GM19372 (cell line): ENCODE measurements at regions not wholly inside any gene's neighbourhood (a gene's known extent, or its start where the extent isn't known, plus 50 kb on each side); places are given as distances from the start of the nearest gene placed in this dataset.

Experiments
- ATAC-seq: cut with Tn5 transposase; IDR thresholded peaks from one replicate; pipeline ENCODE4 v1.9.1; 2021; ENCODE audit warnings: mild to moderate bottlenecking, low read depth, moderate library complexity; ENCODE audit not compliant: unreplicated experiment

DNA sequence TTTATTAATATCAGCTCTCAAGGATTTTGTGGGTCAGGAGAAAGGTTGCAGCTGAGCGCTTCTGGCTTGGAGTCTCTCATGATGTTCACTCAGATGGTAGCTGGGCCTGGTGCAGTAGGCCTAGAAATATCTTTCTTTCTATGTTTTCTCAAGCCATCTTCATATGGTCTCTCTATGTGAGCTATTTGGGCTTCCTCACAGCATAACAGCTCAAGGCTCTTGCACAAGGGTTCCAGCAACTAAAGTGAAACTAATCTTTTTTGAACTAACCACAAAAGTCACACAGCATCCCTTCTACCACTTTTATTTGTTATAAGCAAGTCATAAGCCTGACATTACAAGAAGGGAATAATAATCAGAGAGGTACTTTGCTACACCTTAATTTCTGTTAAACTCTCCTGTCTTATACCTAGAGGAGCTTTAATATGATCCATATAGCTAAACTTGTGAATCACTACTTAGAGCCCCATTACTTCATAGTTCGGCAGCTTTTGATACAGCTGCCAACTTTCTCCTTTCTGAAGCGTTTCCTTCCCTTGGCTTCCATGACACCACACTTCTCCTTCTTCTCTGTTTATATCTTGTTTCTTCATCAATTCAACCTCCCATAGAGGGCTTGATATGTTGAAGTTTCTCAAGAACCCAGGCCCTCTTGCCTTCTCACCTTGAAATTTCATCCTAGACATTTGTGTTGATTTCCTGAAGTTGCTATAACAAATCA is 720.2 kb downstream of the LTN1 start:
- ATAC-seq: no peak

DNA sequence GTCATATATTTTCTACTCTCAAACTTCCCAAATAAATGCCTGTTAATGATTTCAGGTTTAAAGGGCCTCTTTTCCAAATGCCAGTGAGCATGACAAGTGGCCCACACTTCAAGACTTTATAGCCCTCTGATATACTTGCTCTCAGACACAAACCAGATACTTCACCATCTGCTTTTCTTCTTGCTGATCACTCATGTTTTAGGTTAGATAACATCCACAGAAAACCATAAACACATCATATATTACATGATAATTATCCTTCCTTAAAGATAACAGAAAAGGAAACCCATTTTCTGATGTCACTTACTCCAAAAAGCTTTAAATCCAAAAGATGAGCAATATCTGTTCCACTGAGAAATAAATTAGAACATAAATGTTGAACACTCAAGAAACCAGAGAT is 723.5 kb downstream of the LTN1 start:
- no peak for ATAC-seq

DNA sequence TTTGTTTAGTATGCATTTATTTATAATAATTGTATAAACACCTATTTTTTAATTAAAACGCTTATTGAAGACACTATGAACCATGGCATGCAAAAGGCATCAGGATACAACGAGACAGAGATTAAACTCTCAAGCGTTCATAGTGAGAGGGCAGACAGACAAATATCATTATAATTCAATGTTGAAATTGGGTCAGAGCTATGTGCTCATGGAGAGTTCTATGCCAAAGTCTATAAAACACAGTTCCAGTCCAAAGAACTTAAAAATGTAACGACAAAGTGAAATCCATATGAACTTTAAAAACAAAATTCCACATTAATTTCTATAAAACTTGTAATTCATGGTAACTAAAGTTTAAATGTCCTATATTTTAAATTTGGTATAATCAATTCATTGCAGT is 724.0 kb downstream of the LTN1 start:
- ATAC-seq: no peak

DNA sequence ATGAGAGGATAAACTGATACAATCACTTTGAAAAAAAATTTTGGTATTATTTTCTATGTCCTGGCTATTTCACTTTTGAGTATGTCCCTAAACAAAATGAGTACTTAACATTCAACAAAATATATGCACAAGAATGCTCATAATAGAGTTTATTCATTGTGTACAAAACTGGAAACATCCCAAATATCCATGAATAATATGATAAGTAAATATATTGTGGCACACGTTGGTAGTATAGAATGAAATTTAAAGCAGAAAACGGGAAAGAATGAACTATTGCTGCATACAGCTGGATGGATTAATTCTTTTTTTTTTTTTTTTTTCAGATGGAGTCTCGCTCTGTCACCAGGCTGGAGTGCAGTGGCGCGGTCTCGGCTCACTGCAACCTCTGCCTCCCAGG is 725.2 kb downstream of the LTN1 start:
- no peak for ATAC-seq

DNA sequence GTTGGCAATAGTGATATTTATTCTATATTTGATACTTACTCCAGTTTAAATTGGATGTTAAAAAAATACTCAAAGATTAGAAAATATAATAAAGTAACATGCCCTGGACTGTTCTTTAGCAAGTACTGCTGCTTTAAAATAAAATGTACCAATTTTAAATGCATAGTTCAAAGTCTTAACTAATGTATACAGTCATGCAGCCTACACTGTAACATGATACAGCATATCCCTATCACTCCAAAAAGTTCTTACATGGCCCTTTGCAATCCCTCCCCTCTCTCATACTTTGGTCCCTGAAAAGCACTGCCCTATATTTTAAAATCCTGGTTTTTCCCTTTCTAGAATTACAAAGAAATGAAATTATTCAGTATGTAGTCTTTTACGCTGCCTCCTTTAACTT is 726.6 kb downstream of the LTN1 start:
- ATAC-seq: no peak

DNA sequence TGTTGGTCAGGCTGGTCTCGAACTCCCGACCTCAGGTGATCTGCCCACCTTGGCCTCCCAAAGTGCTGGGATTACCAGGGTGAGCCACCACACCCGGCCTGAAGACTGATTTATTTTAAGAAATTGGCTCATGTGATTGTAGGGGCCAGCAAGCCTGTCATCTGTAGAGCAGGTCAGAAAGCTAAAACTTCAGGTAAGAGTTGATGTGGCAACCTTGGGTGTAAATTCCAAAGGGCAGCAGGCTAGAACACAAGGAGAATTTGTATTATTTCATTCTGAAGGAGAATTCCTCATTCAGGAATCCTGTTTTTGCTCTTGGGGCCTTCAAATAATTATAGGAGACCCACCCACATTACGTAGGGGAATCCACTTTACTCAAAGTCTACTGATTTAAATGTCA is 728.7 kb downstream of the LTN1 start:
- no peak for ATAC-seq

DNA sequence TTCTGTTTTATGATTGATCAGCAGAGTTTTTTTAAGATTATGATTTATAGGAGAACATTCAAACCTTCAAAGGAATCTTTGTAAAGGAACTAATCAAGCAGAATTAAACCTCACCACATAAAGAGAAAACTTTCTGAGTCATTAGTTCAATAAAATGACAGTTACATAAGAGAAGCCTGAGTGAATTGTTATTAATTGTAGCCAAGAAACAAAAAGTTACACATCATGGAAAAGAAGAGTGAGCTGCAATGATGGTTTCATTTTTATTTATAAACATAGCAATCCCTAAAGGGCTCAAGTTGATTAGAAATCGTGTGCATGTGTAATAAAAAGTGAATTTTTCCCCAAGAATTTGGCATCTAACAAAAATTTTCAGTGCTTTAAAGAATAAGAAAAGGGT is 731.4 kb downstream of the LTN1 start:
- ATAC-seq: no peak

DNA sequence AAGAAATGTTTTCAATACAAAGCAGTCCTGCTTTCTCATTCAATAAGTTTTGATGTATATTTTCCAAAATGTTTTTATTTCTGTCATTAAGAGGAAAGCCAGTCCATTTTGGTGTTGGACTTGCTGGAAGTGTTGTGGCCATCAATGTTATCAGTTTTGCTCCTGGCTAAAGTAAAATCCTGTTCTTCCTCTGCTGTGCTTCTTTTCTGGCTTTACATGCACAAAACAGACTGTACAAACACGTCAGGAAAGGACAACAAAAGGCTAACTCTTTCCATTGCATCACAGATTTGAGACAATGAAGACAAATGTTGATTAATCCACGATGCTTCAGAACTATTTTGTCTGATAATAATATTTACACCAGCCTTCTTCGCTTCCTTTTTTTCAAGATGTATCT is 735.4 kb downstream of the LTN1 start:
- no peak for ATAC-seq

DNA sequence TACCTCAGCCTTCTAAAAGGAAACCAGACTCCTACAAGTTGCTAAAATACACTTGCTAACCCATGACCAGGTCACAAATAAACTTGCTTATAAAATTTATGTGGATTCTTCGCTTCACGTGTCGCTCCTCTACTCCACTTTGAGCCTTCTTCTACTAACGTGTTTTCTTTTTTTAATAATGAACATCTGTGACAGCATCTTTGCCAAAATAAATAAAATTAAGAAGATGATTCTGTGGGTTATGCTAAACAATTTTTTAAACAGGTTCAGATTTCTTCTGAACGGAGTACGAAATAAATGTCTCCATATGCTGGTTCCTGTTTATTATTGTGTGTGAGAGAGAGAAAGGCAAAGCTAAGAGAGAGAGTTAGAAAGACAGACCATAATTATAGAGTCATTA is 735.8 kb downstream of the LTN1 start:
- no peak for ATAC-seq

DNA sequence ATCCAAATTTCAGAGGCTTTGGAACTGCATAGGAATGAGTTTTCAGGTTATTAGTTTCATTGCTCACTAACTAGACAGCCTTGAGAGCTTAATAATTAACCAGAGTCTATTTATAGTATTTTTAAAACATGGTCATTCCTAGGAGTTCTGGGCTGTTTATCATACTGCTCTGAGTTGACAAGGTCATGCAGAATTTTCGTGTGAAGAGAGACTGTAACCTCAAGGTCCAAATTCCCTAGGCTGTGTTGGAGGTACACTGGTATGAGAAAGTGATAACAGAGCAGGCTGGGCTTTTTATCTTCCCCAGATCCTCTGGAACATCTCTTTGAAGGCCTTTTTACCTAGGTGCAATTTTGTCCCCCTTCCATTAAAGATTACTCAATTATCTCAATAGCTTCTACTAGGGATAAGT is 736.3 kb downstream of the LTN1 start:
- no peak for ATAC-seq

DNA sequence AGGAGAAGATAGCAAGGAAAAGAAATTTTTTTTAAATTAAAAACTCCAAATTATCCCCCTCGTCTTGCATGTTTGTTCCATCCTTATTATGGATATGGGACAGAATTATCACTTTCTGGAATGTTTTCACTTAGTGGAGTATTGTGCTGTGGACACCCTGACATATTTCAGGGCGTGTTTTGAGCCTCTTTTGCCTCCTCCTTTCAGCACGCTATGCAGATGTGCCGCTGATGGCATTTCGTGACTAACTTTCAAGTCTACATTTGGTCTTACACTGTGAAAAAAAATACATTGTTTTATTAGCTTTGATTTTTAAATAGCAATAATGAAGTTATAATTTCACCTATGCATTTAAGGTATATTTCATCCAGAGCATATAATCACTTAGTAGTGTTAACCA is 738.7 kb downstream of the LTN1 start:
- no peak for ATAC-seq

DNA sequence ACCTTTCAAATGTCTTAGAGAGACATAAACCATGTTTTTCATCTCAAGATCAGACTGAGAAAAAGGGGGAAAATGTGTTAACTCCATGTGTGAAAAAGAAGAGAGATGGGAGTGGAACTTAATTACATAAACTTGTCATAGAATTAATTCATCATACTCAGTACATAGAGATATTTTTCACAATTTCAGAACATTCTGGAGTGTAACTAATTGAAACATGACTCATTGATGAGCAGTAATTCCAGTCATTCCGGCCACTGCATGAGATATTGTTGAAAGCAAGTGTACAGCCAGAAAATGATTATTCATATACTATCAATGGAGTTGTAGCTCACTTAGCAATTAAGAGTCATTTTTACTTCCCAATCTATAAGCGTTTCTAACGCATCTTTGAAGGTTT is 739.3 kb downstream of the LTN1 start:
- ATAC-seq: no peak

DNA sequence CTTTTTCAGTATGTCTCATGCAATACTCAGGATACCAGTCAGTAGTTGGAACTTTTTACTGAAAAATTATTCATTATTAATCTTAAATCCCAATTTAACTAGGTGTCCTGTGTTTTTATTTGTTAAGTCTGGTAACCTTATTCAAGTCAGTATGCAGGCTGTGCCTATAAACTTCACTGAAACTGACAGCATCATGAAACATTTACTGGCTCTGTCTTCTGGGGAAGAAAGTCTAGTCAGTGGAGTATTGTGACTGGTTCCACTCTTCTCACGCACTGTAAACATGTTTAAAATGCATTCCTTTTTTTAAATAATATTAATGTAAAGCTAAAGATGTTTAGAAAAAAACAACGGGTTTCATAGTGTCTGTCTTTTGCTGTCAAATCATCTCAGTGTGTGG is 739.7 kb downstream of the LTN1 start:
- no peak for ATAC-seq

DNA sequence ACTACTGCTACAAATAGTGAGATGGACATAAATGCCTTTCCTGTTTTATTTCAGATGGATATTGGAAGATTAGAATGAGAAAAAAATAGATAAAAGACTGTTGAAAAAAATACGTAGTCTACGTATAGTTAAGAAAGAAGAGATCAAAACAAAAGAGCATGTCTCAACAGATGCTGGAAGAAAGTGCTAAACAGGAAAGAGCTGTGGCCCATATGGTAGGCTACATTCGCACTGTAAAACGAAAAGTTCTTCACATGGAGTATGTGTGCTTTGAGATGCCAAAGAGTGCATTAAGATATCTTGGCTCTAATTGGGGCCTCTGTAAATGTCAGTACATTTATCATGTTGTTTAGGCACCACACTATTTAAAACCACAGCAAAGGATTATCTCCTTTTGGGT is 741.7 kb downstream of the LTN1 start:
- ATAC-seq: no peak

DNA sequence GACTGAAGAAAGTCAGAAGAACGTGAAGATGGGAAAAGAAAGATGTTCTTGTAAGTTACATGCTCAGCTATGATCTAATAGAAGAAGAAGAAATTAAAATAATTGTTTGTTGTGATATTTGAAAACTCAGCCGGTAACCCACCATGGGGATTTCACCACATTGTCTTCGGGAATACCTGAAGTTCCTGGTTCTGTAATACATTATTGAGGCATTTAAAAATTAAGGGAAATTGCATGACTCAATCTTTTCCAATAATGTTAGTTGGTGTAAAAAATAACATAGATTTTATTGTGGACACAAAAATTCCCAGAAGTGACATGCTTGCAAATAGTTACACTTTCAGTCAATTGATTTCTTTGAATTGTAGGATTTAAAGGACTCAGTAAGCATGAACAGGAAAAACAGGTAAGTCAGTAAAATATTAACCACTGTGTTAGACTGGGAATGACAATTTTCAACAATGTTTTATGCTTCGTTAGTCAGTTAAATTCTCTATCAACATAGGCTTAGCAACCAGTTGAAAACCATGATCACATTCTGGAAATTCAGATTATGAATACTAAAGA is 745.1 kb downstream of the LTN1 start:
- no peak for ATAC-seq

DNA sequence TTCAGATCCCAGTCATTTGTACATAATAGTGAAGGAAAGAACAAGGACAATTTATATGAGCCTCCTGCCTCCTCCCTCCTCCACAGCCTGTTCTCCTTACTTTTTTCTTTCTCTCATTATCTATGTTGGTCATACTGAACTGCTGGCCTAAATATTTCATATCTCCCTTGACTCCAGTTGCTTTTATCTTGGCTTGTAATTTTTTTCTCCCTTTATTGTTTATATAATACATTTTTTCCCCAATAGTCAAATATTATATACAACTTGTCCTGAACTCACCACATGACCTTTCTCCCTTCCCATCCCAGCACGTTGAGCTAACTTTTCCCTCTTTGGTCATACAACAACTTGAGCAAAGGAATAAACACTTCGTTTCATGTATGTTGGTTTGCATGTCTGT is 752.1 kb downstream of the LTN1 start:
- ATAC-seq: no peak

DNA sequence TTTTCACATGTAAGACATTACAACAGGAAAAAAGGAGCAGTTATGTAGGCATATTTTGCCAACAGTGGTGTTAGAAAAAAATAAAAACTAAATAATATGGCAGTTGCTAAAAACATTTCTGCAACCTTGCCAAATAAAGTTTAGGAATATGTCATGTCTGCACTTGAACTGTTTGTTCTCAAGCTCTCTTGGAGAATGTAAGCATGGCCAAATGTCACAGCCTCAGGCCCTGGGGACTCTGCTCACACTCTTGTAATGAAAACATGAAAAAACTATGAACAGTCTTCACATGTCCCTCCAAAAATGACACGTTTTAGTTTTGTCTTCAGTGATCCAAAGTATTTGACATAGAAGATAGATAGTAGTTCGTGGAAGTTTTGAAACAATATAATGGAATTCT is 753.3 kb downstream of the LTN1 start:
- ATAC-seq: no peak

DNA sequence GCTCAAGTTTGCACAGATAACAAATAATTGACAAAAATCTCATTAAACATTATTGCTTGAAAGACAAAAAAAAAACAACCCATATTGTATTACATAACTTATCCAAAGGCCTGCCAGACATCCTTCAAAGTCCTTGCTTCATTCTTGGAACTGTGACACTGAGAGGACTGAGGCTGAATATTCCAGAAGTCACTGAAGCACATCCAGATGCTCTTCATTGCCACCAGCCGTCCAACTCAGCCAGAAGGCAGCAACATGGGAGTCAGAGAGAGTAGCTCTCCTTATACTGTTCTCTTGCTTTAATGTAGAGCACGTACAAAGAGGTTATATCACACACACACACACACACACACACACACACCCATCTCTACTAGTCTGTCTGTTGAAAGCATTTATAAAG is 755.0 kb downstream of the LTN1 start:
- ATAC-seq: no peak

DNA sequence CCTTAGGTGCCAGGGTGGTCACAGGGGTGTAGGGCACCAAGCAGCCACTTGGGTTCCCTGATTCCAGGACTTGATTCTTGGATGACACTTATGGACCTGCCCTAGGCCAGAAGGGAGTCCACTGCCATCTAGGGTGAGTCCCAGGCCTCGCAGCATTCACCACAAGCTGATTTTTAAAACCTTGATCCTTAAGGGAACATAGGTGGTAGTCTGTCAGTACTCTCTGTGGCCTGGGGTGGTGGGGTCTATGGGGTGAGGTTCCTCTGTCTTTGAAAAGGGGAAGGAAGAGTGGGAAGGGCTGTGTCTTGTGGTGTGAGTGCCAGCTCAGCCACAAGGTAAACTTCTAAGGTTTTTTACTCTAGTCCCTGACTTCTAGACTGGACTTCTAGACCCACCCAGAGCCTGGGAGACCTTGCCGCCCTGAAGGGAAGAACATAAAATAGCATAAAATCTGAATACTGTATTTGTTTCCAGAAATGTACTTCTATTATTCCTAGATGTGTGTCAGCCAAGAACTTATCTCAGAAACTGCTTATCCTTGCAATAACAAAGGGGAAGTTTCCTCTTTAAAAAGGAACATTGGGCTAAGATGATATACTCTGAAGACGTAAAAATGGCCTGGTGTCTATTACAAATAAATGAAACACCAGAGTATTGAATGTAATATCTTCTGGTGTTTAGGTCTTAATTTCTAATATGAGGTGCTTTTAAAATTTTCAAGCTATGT is 757.3 kb downstream of the LTN1 start:
- ATAC-seq: no peak

DNA sequence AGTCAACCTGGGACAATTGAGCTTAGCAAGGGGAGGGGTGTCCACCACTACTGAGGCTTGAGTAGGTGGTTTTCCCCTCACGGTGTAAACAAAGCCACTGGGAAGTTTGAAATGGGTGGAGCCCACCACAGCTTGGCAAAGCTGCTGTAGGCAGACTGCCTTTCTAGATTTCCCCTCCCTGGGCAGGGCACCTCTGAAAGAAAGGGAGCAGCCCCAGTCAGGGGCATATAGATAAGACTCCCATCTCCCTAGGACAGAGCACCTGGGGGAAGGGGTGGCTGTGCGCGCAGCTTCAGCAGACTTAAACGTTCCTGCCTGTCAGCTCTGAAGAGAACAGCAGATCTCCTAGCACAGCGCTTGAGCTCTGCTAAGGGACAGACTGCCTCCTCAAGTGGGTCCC is 758.4 kb downstream of the LTN1 start:
- no peak for ATAC-seq

DNA sequence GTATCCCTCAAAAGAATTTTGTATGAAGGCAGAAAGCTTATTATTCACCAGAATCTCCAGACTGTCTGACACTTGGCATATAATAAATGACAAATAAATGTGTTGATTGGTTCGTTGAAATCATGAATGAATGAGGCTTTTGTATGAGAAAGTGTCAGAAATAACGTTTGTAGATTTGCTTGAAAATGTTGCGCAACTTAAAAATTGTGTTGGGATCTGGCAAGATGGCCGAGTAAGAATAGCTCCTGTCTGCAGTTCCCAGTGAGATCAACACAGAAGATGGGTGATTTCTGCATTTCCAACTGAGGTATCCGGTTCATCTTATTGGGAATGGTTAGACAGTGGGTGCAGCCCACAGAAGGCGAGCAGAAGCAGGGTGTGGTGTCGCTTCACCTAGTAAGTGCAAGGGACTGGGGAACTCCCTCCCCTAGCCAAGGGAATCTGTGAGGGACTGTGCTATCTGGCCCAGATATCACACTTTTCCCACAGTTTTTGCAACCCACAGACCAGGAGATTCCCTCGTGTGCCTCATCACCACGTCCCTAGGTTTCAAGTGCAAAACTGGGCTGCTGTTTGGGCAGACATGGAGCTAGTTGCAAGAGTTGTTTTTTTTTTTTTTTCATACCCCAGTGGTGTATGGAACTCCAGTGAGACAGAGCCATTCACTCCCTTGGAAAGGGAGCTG is 759.0 kb downstream of the LTN1 start:
- ATAC-seq: no peak

DNA sequence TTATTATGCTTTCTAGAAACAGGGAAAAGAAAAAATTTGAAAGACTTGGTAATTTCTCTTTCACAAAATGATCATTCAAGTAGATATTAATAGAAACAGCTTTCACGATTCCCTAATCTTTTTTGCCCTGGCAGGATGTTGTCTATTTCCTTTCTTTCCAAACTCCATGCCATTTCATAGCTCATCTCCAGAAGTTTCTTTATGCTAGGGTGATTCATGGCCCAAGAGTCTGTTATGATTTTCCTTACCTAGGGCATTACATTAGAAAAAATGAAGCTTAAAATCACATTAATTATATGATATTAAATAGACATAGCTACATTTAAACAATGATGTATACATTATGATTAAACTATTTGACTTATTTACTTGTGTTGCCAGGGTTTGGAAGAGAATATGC is 762.1 kb downstream of the LTN1 start:
- no peak for ATAC-seq
